Activated CD4-positive, alpha-beta T cell treated with anti-CD3 and anti-CD28 coated beads, Interleukin-2, amount 50 U/mL, for 1 hour (primary cell): ENCODE measurements at regions not wholly inside any gene's neighbourhood (a gene's known extent, or its start where the extent isn't known, plus 50 kb on each side); places are given as distances from the start of the nearest gene placed in this dataset.
A peak's percentile ranks its signal among the peaks of the same experiment; 100 is the strongest.

Source experiments
- DNase-seq: peaks from one replicate; pipeline ENCODE4 v3.0.0-alpha.2; 2020

- no peak for DNase-seq
These were observed 478.1 kb downstream of the VRK1 start for GRCh38 chr14:97275276-97275675.

GRCh38 chr14:97276573-97276972 lies 479.4 kb downstream of the VRK1 start:
- DNase-seq: no peak

- DNase-seq: no peak
These were observed 480.5 kb downstream of the VRK1 start for GRCh38 chr14:97277711-97278110.

GRCh38 chr14:97280526-97280925 lies 483.3 kb downstream of the VRK1 start:
- DNase-seq: no peak

GRCh38 chr14:97281741-97282140 lies 484.6 kb downstream of the VRK1 start:
- DNase-seq: no peak

- no peak for DNase-seq
These were observed 485.2 kb downstream of the VRK1 start for GRCh38 chr14:97282210-97283004.

GRCh38 chr14:97283005-97283403 lies 485.8 kb downstream of the VRK1 start:
- no peak for DNase-seq

GRCh38 chr14:97283426-97283825 lies 486.2 kb downstream of the VRK1 start:
- DNase-seq: no peak

GRCh38 chr14:97283841-97284240 lies 486.7 kb downstream of the VRK1 start:
- DNase-seq: no peak

GRCh38 chr14:97287956-97288355 lies 490.8 kb downstream of the VRK1 start:
- DNase-seq: no peak

GRCh38 chr14:97290065-97290464 lies 492.9 kb downstream of the VRK1 start:
- DNase-seq: no peak

GRCh38 chr14:97290977-97291376 lies 493.8 kb downstream of the VRK1 start:
- DNase-seq: no peak

GRCh38 chr14:97293659-97294058 lies 496.5 kb downstream of the VRK1 start:
- no peak for DNase-seq

- DNase-seq: no peak
These were observed 498.0 kb downstream of the VRK1 start for GRCh38 chr14:97295108-97295710.

- no peak for DNase-seq
These were observed 499.0 kb downstream of the VRK1 start for GRCh38 chr14:97296176-97296575.

- no peak for DNase-seq
These were observed 499.9 kb downstream of the VRK1 start for GRCh38 chr14:97297100-97297499.

- DNase-seq: no peak
These were observed 501.1 kb downstream of the VRK1 start for GRCh38 chr14:97298331-97298730.

- DNase-seq: no peak
These were observed 501.6 kb downstream of the VRK1 start for GRCh38 chr14:97298736-97299135.

GRCh38 chr14:97299661-97300060 lies 502.5 kb downstream of the VRK1 start:
- peak; percentile 18 for DNase-seq

GRCh38 chr14:97301931-97302559 lies 504.9 kb downstream of the VRK1 start:
- no peak for DNase-seq

- DNase-seq: no peak
These were observed 509.1 kb downstream of the VRK1 start for GRCh38 chr14:97306133-97306759.

- no peak for DNase-seq
These were observed 509.6 kb downstream of the VRK1 start for GRCh38 chr14:97306760-97307246.

- DNase-seq: no peak
These were observed 514.2 kb downstream of the VRK1 start for GRCh38 chr14:97311411-97311810.

GRCh38 chr14:97312910-97313309 lies 515.7 kb downstream of the VRK1 start:
- no peak for DNase-seq
